ENCODE measurements at regions not wholly inside any gene's neighbourhood (a gene's known extent, or its start where the extent isn't known, plus 50 kb on each side); places are given as distances from the start of the nearest gene placed in this dataset.

DNA sequence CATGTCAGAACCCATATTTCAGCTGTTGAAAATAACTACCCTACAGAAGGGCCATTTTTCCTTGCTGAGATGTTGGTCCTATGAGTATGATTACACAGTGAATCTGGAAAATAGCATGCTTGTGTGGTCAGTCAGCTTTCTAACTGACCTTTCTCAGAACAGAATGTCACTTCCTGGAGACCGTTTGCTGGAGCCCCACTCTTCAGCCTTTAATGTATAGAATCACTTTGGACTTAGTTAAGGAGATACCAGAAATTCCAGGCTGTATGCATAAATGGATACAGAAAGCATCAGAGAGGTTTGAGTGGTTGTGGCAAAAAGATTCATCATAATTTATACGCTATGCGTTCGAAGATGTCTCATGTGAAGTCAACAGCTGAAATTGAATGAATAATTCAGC is 488.1 kb downstream of the EBF1 start:
- TF ChIP-seq, protein P1, sequence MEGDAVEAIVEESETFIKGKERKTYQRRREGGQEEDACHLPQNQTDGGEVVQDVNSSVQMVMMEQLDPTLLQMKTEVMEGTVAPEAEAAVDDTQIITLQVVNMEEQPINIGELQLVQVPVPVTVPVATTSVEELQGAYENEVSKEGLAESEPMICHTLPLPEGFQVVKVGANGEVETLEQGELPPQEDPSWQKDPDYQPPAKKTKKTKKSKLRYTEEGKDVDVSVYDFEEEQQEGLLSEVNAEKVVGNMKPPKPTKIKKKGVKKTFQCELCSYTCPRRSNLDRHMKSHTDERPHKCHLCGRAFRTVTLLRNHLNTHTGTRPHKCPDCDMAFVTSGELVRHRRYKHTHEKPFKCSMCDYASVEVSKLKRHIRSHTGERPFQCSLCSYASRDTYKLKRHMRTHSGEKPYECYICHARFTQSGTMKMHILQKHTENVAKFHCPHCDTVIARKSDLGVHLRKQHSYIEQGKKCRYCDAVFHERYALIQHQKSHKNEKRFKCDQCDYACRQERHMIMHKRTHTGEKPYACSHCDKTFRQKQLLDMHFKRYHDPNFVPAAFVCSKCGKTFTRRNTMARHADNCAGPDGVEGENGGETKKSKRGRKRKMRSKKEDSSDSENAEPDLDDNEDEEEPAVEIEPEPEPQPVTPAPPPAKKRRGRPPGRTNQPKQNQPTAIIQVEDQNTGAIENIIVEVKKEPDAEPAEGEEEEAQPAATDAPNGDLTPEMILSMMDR (IDR thresholded peaks at IDR 0.05; ENCODE audit: insufficient read depth, low read length, poor library complexity, severe bottlenecking): no peak

DNA sequence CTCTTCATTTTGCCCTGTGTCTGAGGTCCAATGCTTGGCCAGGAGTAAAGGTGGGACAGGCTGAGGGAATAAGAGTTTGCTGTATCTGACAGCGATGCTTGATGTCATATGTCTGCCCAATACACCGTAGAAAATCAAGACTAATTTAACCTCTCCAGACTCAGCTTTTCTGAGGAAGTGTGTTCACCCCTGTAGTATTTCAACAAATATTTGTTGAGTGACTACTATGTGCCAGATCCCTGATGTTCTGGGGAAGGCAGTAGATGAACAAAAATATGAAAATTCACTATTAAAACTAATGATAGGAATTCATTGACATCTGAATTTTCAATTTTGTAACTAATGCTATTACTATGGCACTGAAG is 489.7 kb downstream of the EBF1 start:
- no peaks in the 10 kb centered on the region for H3K27me3 ChIP-seq (ENCODE audit: control insufficient read depth, insufficient read depth, low read length)
- H3K36me3 ChIP-seq (ENCODE audit: control insufficient read depth, insufficient read depth, low read length): no peaks in the 10 kb centered on the region
- H3K4me3 ChIP-seq (ENCODE audit: low read depth, low read length): no peak overlapping the region
- no peak for DNase-seq (ENCODE audit: low read depth)
- TF ChIP-seq, protein P1 (IDR thresholded peaks at IDR 0.05; ENCODE audit: insufficient read depth, low read length, poor library complexity, severe bottlenecking): no peak

More for the DNA sequence above, 488.1 kb downstream of the EBF1 start:
- no peaks in the 10 kb centered on the region for H3K27me3 ChIP-seq (ENCODE audit: control insufficient read depth, insufficient read depth, low read length)
- no peaks in the 10 kb centered on the region for H3K36me3 ChIP-seq (ENCODE audit: control insufficient read depth, insufficient read depth, low read length)
- no peak for DNase-seq (ENCODE audit: low read depth)
- H3K4me3 ChIP-seq (ENCODE audit: low read depth, low read length): no peak overlapping the region

DNA sequence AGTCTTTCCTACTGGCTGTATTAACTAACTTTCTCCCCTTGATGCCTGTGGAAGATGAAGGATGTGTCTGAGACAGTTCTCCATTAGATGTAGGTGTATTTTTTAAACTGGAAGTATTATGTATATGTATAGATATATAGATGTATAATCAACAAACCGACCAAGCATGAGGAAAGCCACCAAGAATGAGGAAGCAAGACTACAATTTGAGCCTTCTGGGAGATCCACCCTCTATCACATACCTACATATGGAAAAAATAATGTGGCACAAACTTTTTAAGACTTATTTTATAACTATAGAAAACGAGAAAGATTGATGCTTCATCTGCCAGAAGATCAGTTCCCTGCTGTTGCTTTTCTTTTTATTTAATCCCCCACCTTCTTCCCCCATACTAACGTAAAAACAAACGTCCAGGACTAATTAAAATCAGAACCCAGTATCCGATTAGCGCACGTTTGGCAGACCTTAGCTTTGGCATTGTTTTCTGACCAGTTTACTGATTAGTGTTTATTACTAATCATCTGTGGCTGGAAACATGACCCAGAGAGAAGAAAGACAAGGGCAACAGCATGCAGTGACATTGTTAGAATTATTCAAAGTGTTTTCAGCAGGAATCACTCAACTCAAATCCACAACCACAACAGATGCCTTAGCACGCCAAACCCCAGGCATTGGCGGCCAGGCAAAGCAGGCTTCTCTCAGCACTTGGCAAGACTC is 490.2 kb downstream of the EBF1 start:
- no peak overlapping the region for H3K4me3 ChIP-seq (ENCODE audit: low read depth, low read length)
- TF ChIP-seq, protein P1 (IDR thresholded peaks at IDR 0.05; ENCODE audit: insufficient read depth, low read length, poor library complexity, severe bottlenecking): no peak
- DNase-seq (ENCODE audit: low read depth): no peak
- no peaks in the 10 kb centered on the region for H3K36me3 ChIP-seq (ENCODE audit: control insufficient read depth, insufficient read depth, low read length)
- no peaks in the 10 kb centered on the region for H3K27me3 ChIP-seq (ENCODE audit: control insufficient read depth, insufficient read depth, low read length)

DNA sequence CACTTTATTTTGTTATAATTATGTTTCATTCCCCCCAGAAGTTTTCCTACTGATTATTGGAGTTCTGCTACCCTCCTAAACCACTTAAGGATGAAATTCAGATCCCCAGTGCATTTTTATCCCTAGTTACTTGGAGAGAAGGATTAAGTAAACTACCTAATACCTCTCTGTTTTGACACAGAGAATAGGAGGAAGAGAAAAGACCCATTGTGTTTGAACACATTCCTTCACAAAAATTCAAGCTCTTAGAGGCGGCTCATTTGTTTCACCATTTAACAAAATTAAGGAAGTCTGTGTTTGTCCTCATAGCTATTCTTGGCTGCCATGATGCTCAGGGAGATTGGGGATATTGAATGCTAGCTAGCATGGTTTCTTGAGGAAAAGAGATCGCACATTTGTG is 492.6 kb downstream of the EBF1 start:
- Histone ChIP-seq H3K4me3 (ENCODE audit: low read depth, low read length) (no peak overlapping the region), H3K36me3 (ENCODE audit: control insufficient read depth, insufficient read depth, low read length) (no peaks in the 10 kb centered on the region), H3K27me3 (ENCODE audit: control insufficient read depth, insufficient read depth, low read length) (no peaks in the 10 kb centered on the region)
- no peak for DNase-seq (ENCODE audit: low read depth)
- TF ChIP-seq, protein P1 (IDR thresholded peaks at IDR 0.05; ENCODE audit: insufficient read depth, low read length, poor library complexity, severe bottlenecking): no peak

DNA sequence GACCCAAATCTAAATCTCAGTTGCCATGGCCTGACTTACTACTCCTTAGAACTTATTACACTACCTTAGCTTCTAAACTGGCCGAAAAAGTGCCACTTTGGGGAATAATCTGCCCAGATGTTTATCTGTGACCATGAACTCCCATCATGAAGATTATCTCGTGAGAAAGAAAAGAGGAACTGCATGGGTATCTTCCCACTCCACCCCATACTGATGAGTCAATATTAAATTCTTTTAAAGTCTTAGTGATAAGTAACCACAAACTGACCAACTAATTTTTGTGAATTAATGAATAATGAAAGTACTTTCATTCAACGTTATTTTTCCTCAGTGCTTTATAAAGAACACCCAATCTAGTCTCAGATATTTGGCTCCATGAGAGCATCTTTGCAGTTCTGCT is 493.5 kb downstream of the EBF1 start:
- H3K4me3 ChIP-seq (ENCODE audit: low read depth, low read length): no peak overlapping the region
- DNase-seq (ENCODE audit: low read depth): no peak
- no peaks in the 10 kb centered on the region for H3K27me3 ChIP-seq (ENCODE audit: control insufficient read depth, insufficient read depth, low read length)
- no peaks in the 10 kb centered on the region for H3K36me3 ChIP-seq (ENCODE audit: control insufficient read depth, insufficient read depth, low read length)
- TF ChIP-seq, protein P1 (IDR thresholded peaks at IDR 0.05; ENCODE audit: insufficient read depth, low read length, poor library complexity, severe bottlenecking): no peak

DNA sequence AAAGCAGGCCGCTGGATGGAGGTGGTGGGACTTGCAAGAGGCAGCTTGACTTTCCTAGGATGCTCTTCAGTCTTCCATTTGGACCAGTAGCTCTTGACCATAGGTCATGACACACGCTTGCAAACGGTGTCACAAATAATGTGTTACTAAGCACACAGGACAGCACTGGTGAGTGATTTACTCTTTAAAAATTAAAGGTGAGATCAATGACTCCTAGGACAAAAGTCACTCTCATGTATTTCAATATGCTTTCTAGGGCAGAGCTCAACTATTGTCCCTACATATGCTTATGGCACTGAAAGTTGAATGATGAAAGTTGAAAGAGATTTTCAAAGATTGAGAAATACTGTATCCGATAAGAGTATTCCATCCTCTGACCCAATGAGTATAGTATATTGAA is 496.7 kb downstream of the EBF1 start:
- TF ChIP-seq, protein P1 (IDR thresholded peaks at IDR 0.05; ENCODE audit: insufficient read depth, low read length, poor library complexity, severe bottlenecking): no peak
- no peak overlapping the region for H3K4me3 ChIP-seq (ENCODE audit: low read depth, low read length)
- H3K27me3 ChIP-seq (ENCODE audit: control insufficient read depth, insufficient read depth, low read length): no peaks in the 10 kb centered on the region
- no peaks in the 10 kb centered on the region for H3K36me3 ChIP-seq (ENCODE audit: control insufficient read depth, insufficient read depth, low read length)
- DNase-seq (ENCODE audit: low read depth): no peak
